SW 1271 (cell line): ENCODE measurements at regions not wholly inside any gene's neighbourhood (a gene's known extent, or its start where the extent isn't known, plus 50 kb on each side); places are given as distances from the start of the nearest gene placed in this dataset.
"Not testable (repeated sequence)": the region's sequence is repeated elsewhere in the genome, so short reads cannot be mapped to it uniquely, and the experiment has no call there.

Experiments
- DNase-seq, 2 experiments: peaks; one replicate each; lab custom pipeline; 2025; lab: John Stamatoyannopoulos, UW

GRCh38 chr2:126228531-126228930 is 427.4 kb upstream of the GYPC start:
- no peak for DNase-seq

- no peak for DNase-seq
Observed at GRCh38 chr2:126238251-126238650, 417.7 kb upstream of the GYPC start.

- no peak for DNase-seq
Observed at GRCh38 chr2:126239320-126239955, 416.5 kb upstream of the GYPC start.

GRCh38 chr2:126241001-126241400 is 415.0 kb upstream of the GYPC start:
- no peak for DNase-seq

- no peak for DNase-seq
Observed at GRCh38 chr2:126241411-126241810, 414.5 kb upstream of the GYPC start.

GRCh38 chr2:126244937-126245336 is 411.0 kb upstream of the GYPC start:
- DNase-seq = no peak

GRCh38 chr2:126253669-126254068 is 402.3 kb upstream of the GYPC start:
- DNase-seq = no peak

GRCh38 chr2:126264625-126265024 is 391.3 kb upstream of the GYPC start:
- no peak for DNase-seq

- DNase-seq = no peak
Observed at GRCh38 chr2:126269911-126270310, 386.0 kb upstream of the GYPC start.

GRCh38 chr2:126270587-126270986 is 385.4 kb upstream of the GYPC start:
- no peak for DNase-seq

GRCh38 chr2:126272401-126272800 is 383.6 kb upstream of the GYPC start:
- no peak for DNase-seq

- no peak for DNase-seq
Observed at GRCh38 chr2:126275098-126275497, 380.9 kb upstream of the GYPC start.

- DNase-seq = not testable (repeated sequence)
Observed at GRCh38 chr2:126276268-126276667, 379.7 kb upstream of the GYPC start.

GRCh38 chr2:126288362-126288761 is 367.6 kb upstream of the GYPC start:
- no peak for DNase-seq

GRCh38 chr2:126293962-126294361 is 362.0 kb upstream of the GYPC start:
- not testable (repeated sequence) for DNase-seq

- DNase-seq = no peak
Observed at GRCh38 chr2:126299469-126299976, 356.4 kb upstream of the GYPC start.

GRCh38 chr2:126300348-126300747 is 355.6 kb upstream of the GYPC start:
- no peak for DNase-seq

GRCh38 chr2:126302043-126302442 is 353.9 kb upstream of the GYPC start:
- no peak for DNase-seq

GRCh38 chr2:126303113-126303512 is 352.8 kb upstream of the GYPC start:
- no peak for DNase-seq

GRCh38 chr2:126304154-126304553 is 351.8 kb upstream of the GYPC start:
- DNase-seq = no peak

GRCh38 chr2:126306539-126306938 is 349.4 kb upstream of the GYPC start:
- DNase-seq = no peak

GRCh38 chr2:126307740-126308139 is 348.2 kb upstream of the GYPC start:
- DNase-seq = no peak

- no peak for DNase-seq
Observed at GRCh38 chr2:126309185-126309584, 346.8 kb upstream of the GYPC start.

- DNase-seq = no peak
Observed at GRCh38 chr2:126312579-126312978, 343.4 kb upstream of the GYPC start.
